Tibial nerve (tissue), 4 donors: ENCODE measurements at regions not wholly inside any gene's neighbourhood (a gene's known extent, or its start where the extent isn't known, plus 50 kb on each side); places are given as distances from the start of the nearest gene placed in this dataset.

Source experiments
- CTCF ChIP-seq, 5 experiments: fragments of 200-600 bp in 3 of 5; fragments of 450-650 bp in 2 of 5; sonication (generic) in 3 of 5; IDR thresholded peaks; one replicate each; pipeline ENCODE4 v1.5.1; 2016 to 2019; ENCODE audit warnings: antibody characterized with exemption in 5 of 5, mild to moderate bottlenecking in 3 of 5, moderate library complexity in 2 of 5
- EP300 ChIP-seq, 2 donors: sonication (generic); formaldehyde crosslinking; IDR thresholded peaks; one replicate each; pipeline ENCODE4 v1.6.1; 2017; ENCODE audit warnings: antibody characterized with exemption in 2 of 2, mild to moderate bottlenecking in 1 of 2
- POLR2A ChIP-seq, 2 donors: fragments of 450-650 bp; IDR thresholded peaks; one replicate each; pipeline ENCODE4 v1.6.1; 2017; ENCODE audit warnings: antibody characterized with exemption in 2 of 2, mild to moderate bottlenecking in 2 of 2, moderate library complexity in 2 of 2

- no peak for TF ChIP-seq CTCF (IDR thresholded peaks at IDR 0.05)
- TF ChIP-seq EP300 (IDR thresholded peaks at IDR 0.05): no peak
- no peak for TF ChIP-seq POLR2A (IDR thresholded peaks at IDR 0.05)
These were observed 544.7 kb upstream of the NR3C2 start for GRCh38 chr4:148986951-148987350.
